Hepatocyte (in vitro differentiated cells): ENCODE measurements at regions not wholly inside any gene's neighbourhood (a gene's known extent, or its start where the extent isn't known, plus 50 kb on each side); places are given as distances from the start of the nearest gene placed in this dataset.

Source experiments
- EZH2 ChIP-seq: fragments of 200-600 bp; sonication (generic); IDR thresholded peaks from 2 replicates; pipeline ENCODE4 v1.6.1; 2016; ENCODE audit warnings: antibody characterized with exemption, mild to moderate bottlenecking, borderline replicate concordance
- EZH2phosphoT487 ChIP-seq: fragments of 200-600 bp; sonication (generic); IDR thresholded peaks from one replicate; pipeline ENCODE4 v1.6.1; 2018; ENCODE audit warnings: antibody characterized with exemption, mild to moderate bottlenecking, low read depth, moderate library complexity; ENCODE audit not compliant: unreplicated experiment, severe bottlenecking

GRCh38 chr7:121475806-121476205 is 79.7 kb upstream of the FAM3C start:
- TF ChIP-seq EZH2 = no peak
- no peak for TF ChIP-seq EZH2phosphoT487
